Prostate gland (tissue), 2 donors: ENCODE measurements at regions not wholly inside any gene's neighbourhood (a gene's known extent, or its start where the extent isn't known, plus 50 kb on each side); places are given as distances from the start of the nearest gene placed in this dataset.

Experiments
- DNase-seq: peaks from one replicate; pipeline ENCODE4 v3.0.0-alpha.2; 2019; ENCODE audit warnings: low spot score
- H3K27ac ChIP-seq, 2 donors: fragments of 200-600 bp; sonication (generic); 2 replicates each; pipeline ENCODE4 v1.5.1; 2017 to 2019
- H3K27me3 ChIP-seq: fragments of 200-600 bp; sonication (generic); replicated peaks from 2 replicates; pipeline ENCODE4 v1.5.1; 2019; ENCODE audit not compliant: insufficient read depth
- H3K36me3 ChIP-seq, 2 donors: fragments of 200-600 bp; sonication (generic); 1 replicate in 1 of 2; 2 replicates in 1 of 2; pipeline versions ENCODE4 v1.5.1 to v1.8.1; 2017 to 2019
- H3K4me1 ChIP-seq: fragments of 200-600 bp; sonication (generic); replicated peaks from 2 replicates; pipeline ENCODE4 v1.5.1; 2019
- H3K4me3 ChIP-seq, 2 donors: fragments of 200-600 bp; sonication (generic); 2 replicates each; pipeline ENCODE4 v1.5.1; 2017 to 2019
- H3K9me3 ChIP-seq: fragments of 200-600 bp; sonication (generic); 2 replicates; pipeline ENCODE4 v1.5.1; 2017
- POLR2A ChIP-seq: fragments of 450-650 bp; IDR thresholded peaks from one replicate; pipeline ENCODE4 v1.6.1; 2016; ENCODE audit warnings: antibody characterized with exemption, mild to moderate bottlenecking
- POLR2AphosphoS5 ChIP-seq: sonication (generic); formaldehyde crosslinking; IDR thresholded peaks from one replicate; pipeline ENCODE4 v1.6.1; 2017; ENCODE audit warnings: antibody characterized with exemption
- WGBS: methylation state at CpG from one replicate; pipeline ENCODE4 v1.1.5; 2018; 5-methylcytosine and 5-hydroxymethylcytosine counted together
- intact Hi-C: fragments of 100-400 bp; cut with DNase I; formaldehyde crosslinking; loops from one replicate; pipeline ENCODE4 v1.14.2; 2022
- TF ChIP-seq, protein P1 (sequence below), 4 experiments: fragments of 200-600 bp in 2 of 4; fragments of 450-650 bp in 2 of 4; sonication (generic) in 2 of 4; IDR thresholded peaks; 1 replicate in 3 of 4; 2 replicates in 1 of 4; pipeline ENCODE4 v1.5.1; 2016 to 2019; ENCODE audit warnings: antibody characterized with exemption in 4 of 4, mild to moderate bottlenecking in 2 of 4, moderate library complexity in 2 of 4

DNA sequence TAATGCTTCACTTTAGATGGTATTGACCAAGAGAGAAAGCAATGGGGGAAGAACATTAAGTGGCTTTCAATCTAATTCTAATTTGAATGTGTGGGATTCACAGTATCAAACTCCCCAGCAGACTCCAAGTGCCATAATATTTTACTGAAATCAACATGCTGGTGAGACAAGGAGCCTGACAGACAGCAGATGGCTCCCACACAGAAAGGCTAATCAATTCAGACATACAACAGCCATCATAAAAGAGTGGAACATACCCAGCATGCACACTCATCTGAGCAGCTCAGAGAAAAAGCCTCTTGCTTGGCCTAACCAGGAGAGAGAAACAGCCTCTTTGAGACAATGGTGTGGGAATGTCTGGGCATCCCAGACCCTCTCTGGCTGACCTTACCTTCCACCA lies 186.5 kb upstream of the SKOR2 start:
- Histone ChIP-seq H3K4me1 (no peaks in the 10 kb centered on the region), H3K36me3 (no peaks in the 10 kb centered on the region), H3K4me3 (no peak overlapping the region), H3K9me3 (no peaks in the 10 kb centered on the region), H3K27me3 (no peaks in the 10 kb centered on the region), H3K27ac (no peak overlapping the region)
- TF ChIP-seq, protein P1, sequence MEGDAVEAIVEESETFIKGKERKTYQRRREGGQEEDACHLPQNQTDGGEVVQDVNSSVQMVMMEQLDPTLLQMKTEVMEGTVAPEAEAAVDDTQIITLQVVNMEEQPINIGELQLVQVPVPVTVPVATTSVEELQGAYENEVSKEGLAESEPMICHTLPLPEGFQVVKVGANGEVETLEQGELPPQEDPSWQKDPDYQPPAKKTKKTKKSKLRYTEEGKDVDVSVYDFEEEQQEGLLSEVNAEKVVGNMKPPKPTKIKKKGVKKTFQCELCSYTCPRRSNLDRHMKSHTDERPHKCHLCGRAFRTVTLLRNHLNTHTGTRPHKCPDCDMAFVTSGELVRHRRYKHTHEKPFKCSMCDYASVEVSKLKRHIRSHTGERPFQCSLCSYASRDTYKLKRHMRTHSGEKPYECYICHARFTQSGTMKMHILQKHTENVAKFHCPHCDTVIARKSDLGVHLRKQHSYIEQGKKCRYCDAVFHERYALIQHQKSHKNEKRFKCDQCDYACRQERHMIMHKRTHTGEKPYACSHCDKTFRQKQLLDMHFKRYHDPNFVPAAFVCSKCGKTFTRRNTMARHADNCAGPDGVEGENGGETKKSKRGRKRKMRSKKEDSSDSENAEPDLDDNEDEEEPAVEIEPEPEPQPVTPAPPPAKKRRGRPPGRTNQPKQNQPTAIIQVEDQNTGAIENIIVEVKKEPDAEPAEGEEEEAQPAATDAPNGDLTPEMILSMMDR (IDR thresholded peaks at IDR 0.05): no peak
- TF ChIP-seq POLR2A (no peak), POLR2AphosphoS5 (no peak)
- intact Hi-C loops: no loop called here
- no peak for DNase-seq

DNA sequence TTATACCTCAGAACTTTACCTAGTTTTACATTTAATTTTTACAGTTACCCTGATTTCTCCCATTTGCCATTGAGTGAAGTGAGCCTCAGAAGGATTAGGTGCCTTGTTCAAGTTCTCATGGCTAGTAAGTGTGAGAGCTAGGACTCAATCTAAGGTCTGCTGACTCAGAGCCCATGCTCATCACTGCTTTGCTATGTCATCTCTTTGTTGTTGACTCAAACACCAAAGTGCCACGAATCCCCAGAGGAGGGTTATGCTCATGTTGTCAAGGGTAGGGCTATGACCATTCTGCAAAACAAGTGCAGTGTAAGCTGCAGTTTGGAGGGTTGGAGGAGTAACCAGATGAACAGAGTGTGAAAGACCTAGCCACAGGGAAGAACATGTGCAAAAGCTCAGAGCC lies 185.4 kb upstream of the SKOR2 start:
- Histone ChIP-seq H3K4me3 (no peak overlapping the region), H3K9me3 (no peaks in the 10 kb centered on the region), H3K36me3 (no peaks in the 10 kb centered on the region), H3K27me3 (no peaks in the 10 kb centered on the region), H3K27ac (no peak overlapping the region), H3K4me1 (no peaks in the 10 kb centered on the region)
- intact Hi-C loops: no loop called here
- TF ChIP-seq POLR2AphosphoS5 (no peak), POLR2A (no peak)
- TF ChIP-seq, protein P1 (IDR thresholded peaks at IDR 0.05): no peak
- no peak for DNase-seq
- 72% methylated on average over 1 of the region's 1 CpG for WGBS

DNA sequence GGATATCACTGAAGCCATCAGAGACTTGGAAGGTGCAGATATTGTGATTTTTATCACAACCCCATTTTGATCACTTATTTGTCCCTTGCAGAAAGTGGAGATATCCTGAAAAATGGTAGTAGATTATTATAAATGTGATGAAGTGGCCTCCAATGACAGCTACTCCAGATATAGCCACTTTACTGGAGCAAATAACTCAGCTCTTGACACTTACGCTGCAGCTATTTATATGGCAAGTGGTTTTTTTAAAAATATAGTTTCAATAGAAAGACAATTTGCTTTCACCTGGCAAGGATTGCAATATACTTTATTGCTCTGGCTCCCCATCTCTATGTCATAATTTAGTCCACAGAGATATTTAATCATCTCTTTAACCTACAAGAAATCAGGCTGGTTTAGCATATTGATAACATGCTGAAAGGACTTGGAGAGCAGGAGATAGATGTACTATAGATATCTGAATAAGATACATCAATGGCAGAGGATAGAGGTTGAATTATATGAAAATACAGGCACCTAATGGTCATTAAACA lies 182.8 kb upstream of the SKOR2 start:
- intact Hi-C loops: no loop called here
- no peak overlapping the region for H3K27ac ChIP-seq
- no peaks in the 10 kb centered on the region for H3K36me3 ChIP-seq
- no peaks in the 10 kb centered on the region for H3K9me3 ChIP-seq
- H3K4me3 ChIP-seq: no peak overlapping the region
- no peak for DNase-seq
- no peaks in the 10 kb centered on the region for H3K27me3 ChIP-seq
- 76% methylated on average over 1 of the region's 1 CpG for WGBS
- TF ChIP-seq, protein P1 (IDR thresholded peaks at IDR 0.05): no peak
- TF ChIP-seq POLR2A (no peak), POLR2AphosphoS5 (no peak)
- H3K4me1 ChIP-seq: no peaks in the 10 kb centered on the region

DNA sequence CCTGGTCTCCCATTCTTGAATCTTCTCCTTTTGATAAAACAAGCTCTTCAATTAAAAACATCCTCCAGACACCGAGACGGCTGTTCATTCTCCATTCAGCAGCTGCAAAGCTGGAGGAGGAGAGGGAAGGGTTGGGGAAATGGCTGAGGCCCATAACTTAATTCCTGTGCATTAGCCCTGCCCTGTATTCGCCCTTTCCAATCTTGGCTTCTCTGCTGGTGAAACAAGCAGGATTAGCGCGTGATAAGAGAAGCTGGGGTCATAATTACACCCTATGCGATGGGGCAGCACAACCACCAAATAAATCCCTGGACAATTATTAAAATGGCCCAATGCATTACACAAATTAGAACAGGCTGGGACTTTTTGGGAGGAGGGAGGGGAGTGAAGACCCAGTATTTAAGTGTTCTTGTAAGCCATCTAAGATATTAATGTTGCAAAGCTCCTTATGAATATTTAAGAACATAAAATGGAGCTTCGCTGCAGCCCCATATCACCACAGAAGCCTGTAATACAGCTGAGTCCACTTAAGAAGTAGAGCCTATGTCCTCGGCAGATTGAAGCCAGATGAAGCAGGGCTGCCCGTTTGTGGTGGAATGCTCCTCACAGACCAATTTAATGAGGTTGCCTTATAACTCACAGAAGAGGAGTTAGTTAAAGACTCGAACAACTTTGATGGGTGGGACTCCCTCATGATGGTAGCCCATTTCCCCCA lies 176.6 kb upstream of the SKOR2 start:
- Histone ChIP-seq H3K4me3 (no peak overlapping the region), H3K27ac (no peak overlapping the region), H3K4me1 (no peaks in the 10 kb centered on the region), H3K27me3 (no peaks in the 10 kb centered on the region), H3K36me3 (no peaks in the 10 kb centered on the region), H3K9me3 (no peaks in the 10 kb centered on the region)
- TF ChIP-seq, protein P1 (IDR thresholded peaks at IDR 0.05): no peak
- TF ChIP-seq POLR2A: no peak
- no peak for TF ChIP-seq POLR2AphosphoS5
- no peak for DNase-seq
- intact Hi-C loops: no loop called here
- 51% methylated on average over 10 of the region's 10 CpGs for WGBS

DNA sequence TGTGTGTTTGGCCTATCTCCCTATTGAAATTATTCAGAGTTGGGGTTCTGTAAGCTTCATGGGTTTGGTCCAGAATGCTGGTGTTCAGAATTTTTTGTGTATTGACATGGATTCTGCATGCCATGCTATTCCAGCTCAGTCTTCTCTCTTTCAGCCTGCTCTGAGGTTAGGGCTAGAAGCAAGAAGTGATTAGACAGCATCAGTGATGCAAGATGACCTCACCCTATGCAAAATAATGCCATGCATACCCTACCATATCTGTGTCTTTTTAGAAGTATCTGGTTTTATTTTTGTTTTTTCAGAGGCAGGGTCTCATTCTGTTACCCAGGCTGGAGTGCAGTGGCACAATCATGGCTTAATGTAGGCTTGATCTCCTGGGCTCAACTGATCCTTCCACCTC lies 175.6 kb upstream of the SKOR2 start:
- Histone ChIP-seq H3K9me3 (no peaks in the 10 kb centered on the region), H3K36me3 (no peaks in the 10 kb centered on the region), H3K27me3 (no peaks in the 10 kb centered on the region), H3K4me1 (no peaks in the 10 kb centered on the region), H3K27ac (no peak overlapping the region), H3K4me3 (no peak overlapping the region)
- TF ChIP-seq POLR2A: no peak
- no peak for TF ChIP-seq POLR2AphosphoS5
- TF ChIP-seq, protein P1 (IDR thresholded peaks at IDR 0.05): no peak
- no peak for DNase-seq
- intact Hi-C loops: no loop called here
